GM23338 (cell line): ENCODE measurements at regions not wholly inside any gene's neighbourhood (a gene's known extent, or its start where the extent isn't known, plus 50 kb on each side); places are given as distances from the start of the nearest gene placed in this dataset.

Experiments used
- ATAC-seq: fragments of 200-7000 bp; cut with Tn5 transposase; 3 replicates; pipeline ENCODE4 v1.9.1; 2020
- DNase-seq: peaks from one replicate; pipeline ENCODE4 v3.0.0-alpha.2; 2015; ENCODE audit warnings: low spot score
- H2AFZ ChIP-seq: fragments of 200-600 bp; sonication (generic); 2 replicates; pipeline ENCODE4 v1.8.0; 2016; ENCODE audit warnings: antibody characterized with exemption, mild to moderate bottlenecking, moderate library complexity
- H3F3A ChIP-seq: fragments of 200-600 bp; sonication (generic); replicated peaks from 2 replicates; pipeline ENCODE4 v1.8.0; 2017; ENCODE audit warnings: antibody characterized with exemption, mixed run types, low read depth
- H3K27ac ChIP-seq: fragments of 200-600 bp; sonication (generic); 2 replicates; pipeline ENCODE4 v1.6.1; 2016; ENCODE audit warnings: low read depth
- H3K27me3 ChIP-seq: fragments of 200-600 bp; sonication (generic); 2 replicates; pipeline ENCODE4 v1.8.0; 2016; ENCODE audit warnings: mild to moderate bottlenecking, mixed run types, moderate library complexity; ENCODE audit not compliant: insufficient read depth
- H3K36me3 ChIP-seq: fragments of 200-600 bp; sonication (generic); 2 replicates; pipeline ENCODE4 v1.8.0; 2016; ENCODE audit warnings: mild to moderate bottlenecking; ENCODE audit not compliant: insufficient read depth
- H3K4me1 ChIP-seq: fragments of 200-600 bp; sonication (generic); 2 replicates; pipeline ENCODE4 v1.8.0; 2016; ENCODE audit warnings: mild to moderate bottlenecking, moderate library complexity; ENCODE audit not compliant: insufficient read depth
- H3K4me2 ChIP-seq: fragments of 200-600 bp; sonication (generic); 2 replicates; pipeline ENCODE4 v1.7.1; 2017; ENCODE audit warnings: mixed run types
- H3K4me3 ChIP-seq: fragments of 200-600 bp; sonication (generic); 2 replicates; pipeline ENCODE4 v1.6.1; 2016; ENCODE audit warnings: mixed run types
- H3K79me2 ChIP-seq: fragments of 200-600 bp; sonication (generic); replicated peaks from 2 replicates; pipeline ENCODE4 v1.8.0; 2017; ENCODE audit warnings: mild to moderate bottlenecking; ENCODE audit not compliant: insufficient read depth
- H3K9me2 ChIP-seq: fragments of 200-600 bp; sonication (generic); 2 replicates; pipeline ENCODE4 v1.8.0; 2017; ENCODE audit not compliant: insufficient read depth
- H4K20me1 ChIP-seq: fragments of 200-600 bp; sonication (generic); replicated peaks from 2 replicates; pipeline ENCODE4 v1.8.0; 2017; ENCODE audit warnings: mild to moderate bottlenecking; ENCODE audit not compliant: insufficient read depth
- H3K27ac Mint-ChIP-seq: 2 replicates; pipeline ENCODE4 v1.8.0; 2020; ENCODE audit warnings: inconsistent platforms, mild to moderate bottlenecking, moderate library complexity, mixed read lengths
- H3K27me3 Mint-ChIP-seq: 3 replicates; pipeline ENCODE4 v1.8.0; 2022; ENCODE audit warnings: low read depth, mild to moderate bottlenecking, moderate library complexity, mixed read lengths, inconsistent platforms; ENCODE audit not compliant: insufficient read depth, poor library complexity
- H3K36me3 Mint-ChIP-seq: 3 replicates; pipeline ENCODE4 v1.8.0; 2021; ENCODE audit warnings: low read depth, mild to moderate bottlenecking, inconsistent platforms, moderate library complexity, mixed read lengths
- H3K4me1 Mint-ChIP-seq: 3 replicates; pipeline ENCODE4 v1.8.0; 2020; ENCODE audit warnings: mild to moderate bottlenecking, inconsistent platforms, mixed read lengths
- H3K4me3 Mint-ChIP-seq: 3 replicates; pipeline ENCODE4 v1.8.0; 2021; ENCODE audit warnings: moderate library complexity, mild to moderate bottlenecking, inconsistent platforms, mixed read lengths
- H3K9me3 Mint-ChIP-seq: 3 replicates; pipeline ENCODE4 v1.8.0; 2020; ENCODE audit warnings: moderate library complexity, mild to moderate bottlenecking, inconsistent platforms, mixed read lengths
- EZH2phosphoT487 ChIP-seq: fragments of 200-600 bp; sonication (generic); IDR thresholded peaks from one replicate; pipeline ENCODE4 v1.8.1; 2018; ENCODE audit warnings: antibody characterized with exemption; ENCODE audit not compliant: unreplicated experiment
- NANOG ChIP-seq: IDR thresholded peaks from 2 replicates; pipeline ENCODE4 v1.6.1; 2016; ENCODE audit warnings: antibody characterized with exemption, borderline replicate concordance
- STAT1 ChIP-seq: IDR thresholded peaks from one replicate; pipeline ENCODE4 v1.6.1; 2016; ENCODE audit warnings: antibody characterized with exemption; ENCODE audit not compliant: unreplicated experiment
- TF ChIP-seq, protein P1 (sequence below), 2 experiments: fragments of 200-600 bp in 1 of 2; sonication (generic) in 1 of 2; conservative IDR thresholded peaks; 2 replicates each; pipeline versions ENCODE4 v1.5.1 to v1.6.1; 2016 to 2017; ENCODE audit warnings: antibody characterized with exemption in 2 of 2, low read depth in 2 of 2, mild to moderate bottlenecking in 2 of 2, moderate library complexity in 1 of 2
- TF ChIP-seq, protein P2 (sequence below): IDR thresholded peaks from one replicate; pipeline ENCODE4 v1.6.1; 2018; ENCODE audit warnings: antibody characterized with exemption; ENCODE audit not compliant: unreplicated experiment

DNA sequence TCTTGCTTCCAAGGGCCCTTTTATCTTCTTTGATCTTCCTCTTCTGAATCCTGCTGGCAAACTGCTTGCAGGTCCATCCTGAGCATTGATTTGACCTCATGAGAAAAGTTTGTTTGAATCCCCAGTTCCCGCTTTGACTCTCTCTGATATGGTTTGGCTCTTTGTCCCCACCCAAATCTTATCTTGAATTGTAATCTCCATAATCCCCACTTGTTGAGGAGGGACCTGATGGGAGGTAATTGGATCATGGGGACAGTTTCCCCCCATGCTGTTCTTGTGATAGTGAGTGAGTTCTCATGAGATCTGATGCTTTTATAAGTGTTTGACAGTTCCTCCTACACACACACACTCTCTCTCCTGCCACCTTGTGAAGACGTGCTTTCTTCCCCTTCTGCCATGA lies 126.6 kb upstream of the ARHGAP20 start:
- peaks cover 8% of the 10 kb centered on the region for H3K9me2 ChIP-seq
- H2AFZ ChIP-seq = no peak overlapping the region
- Mint-ChIP-seq H3K36me3 (no peaks in the 10 kb centered on the region; the same call in 2 of the 3 replicates), H3K9me3 (peaks cover 9% of the 10 kb centered on the region; the same call in 2 of the 3 replicates), H3K4me3 (no peak overlapping the region), H3K27ac (no peak overlapping the region), H3K4me1 (no peaks in the 10 kb centered on the region), H3K27me3 (no peaks in the 10 kb centered on the region)
- no peak for DNase-seq
- ATAC-seq = no peak
- H4K20me1 ChIP-seq = no peaks in the 10 kb centered on the region
- H3K36me3 ChIP-seq = no peaks in the 10 kb centered on the region
- no peaks in the 10 kb centered on the region for H3K4me1 ChIP-seq
- H3F3A ChIP-seq = no peaks in the 10 kb centered on the region
- H3K27ac ChIP-seq = no peak overlapping the region
- no peaks in the 10 kb centered on the region for H3K79me2 ChIP-seq
- no peak overlapping the region for H3K4me2 ChIP-seq
- TF ChIP-seq, protein P1, sequence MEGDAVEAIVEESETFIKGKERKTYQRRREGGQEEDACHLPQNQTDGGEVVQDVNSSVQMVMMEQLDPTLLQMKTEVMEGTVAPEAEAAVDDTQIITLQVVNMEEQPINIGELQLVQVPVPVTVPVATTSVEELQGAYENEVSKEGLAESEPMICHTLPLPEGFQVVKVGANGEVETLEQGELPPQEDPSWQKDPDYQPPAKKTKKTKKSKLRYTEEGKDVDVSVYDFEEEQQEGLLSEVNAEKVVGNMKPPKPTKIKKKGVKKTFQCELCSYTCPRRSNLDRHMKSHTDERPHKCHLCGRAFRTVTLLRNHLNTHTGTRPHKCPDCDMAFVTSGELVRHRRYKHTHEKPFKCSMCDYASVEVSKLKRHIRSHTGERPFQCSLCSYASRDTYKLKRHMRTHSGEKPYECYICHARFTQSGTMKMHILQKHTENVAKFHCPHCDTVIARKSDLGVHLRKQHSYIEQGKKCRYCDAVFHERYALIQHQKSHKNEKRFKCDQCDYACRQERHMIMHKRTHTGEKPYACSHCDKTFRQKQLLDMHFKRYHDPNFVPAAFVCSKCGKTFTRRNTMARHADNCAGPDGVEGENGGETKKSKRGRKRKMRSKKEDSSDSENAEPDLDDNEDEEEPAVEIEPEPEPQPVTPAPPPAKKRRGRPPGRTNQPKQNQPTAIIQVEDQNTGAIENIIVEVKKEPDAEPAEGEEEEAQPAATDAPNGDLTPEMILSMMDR (conservative IDR thresholded peaks at IDR 0.05; ENCODE audit: low read depth in 2 of 2) = no peak
- TF ChIP-seq, protein P2, sequence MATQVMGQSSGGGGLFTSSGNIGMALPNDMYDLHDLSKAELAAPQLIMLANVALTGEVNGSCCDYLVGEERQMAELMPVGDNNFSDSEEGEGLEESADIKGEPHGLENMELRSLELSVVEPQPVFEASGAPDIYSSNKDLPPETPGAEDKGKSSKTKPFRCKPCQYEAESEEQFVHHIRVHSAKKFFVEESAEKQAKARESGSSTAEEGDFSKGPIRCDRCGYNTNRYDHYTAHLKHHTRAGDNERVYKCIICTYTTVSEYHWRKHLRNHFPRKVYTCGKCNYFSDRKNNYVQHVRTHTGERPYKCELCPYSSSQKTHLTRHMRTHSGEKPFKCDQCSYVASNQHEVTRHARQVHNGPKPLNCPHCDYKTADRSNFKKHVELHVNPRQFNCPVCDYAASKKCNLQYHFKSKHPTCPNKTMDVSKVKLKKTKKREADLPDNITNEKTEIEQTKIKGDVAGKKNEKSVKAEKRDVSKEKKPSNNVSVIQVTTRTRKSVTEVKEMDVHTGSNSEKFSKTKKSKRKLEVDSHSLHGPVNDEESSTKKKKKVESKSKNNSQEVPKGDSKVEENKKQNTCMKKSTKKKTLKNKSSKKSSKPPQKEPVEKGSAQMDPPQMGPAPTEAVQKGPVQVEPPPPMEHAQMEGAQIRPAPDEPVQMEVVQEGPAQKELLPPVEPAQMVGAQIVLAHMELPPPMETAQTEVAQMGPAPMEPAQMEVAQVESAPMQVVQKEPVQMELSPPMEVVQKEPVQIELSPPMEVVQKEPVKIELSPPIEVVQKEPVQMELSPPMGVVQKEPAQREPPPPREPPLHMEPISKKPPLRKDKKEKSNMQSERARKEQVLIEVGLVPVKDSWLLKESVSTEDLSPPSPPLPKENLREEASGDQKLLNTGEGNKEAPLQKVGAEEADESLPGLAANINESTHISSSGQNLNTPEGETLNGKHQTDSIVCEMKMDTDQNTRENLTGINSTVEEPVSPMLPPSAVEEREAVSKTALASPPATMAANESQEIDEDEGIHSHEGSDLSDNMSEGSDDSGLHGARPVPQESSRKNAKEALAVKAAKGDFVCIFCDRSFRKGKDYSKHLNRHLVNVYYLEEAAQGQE = no peak
- H3K27me3 ChIP-seq = no peaks in the 10 kb centered on the region
- no peak overlapping the region for H3K4me3 ChIP-seq

DNA sequence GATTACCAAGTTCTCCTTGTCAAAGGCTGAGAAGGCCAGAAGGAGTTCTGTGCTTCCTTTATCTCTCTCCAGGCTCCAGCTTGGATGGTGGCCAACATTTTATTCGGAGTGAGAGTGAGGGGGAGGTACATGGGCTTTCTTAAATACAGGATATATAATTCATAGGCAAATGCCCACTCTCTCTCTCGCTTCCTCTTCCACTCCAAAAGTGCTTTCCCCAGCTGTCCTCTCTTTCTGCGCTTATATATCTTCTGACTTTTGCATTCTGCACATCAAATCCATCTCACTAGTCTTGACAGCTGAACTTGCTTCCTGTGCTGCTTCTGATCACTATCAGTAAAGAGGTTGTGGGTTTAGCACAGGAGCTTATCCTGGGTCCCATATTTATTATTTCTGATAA lies 125.4 kb upstream of the ARHGAP20 start:
- H3K27me3 ChIP-seq = no peaks in the 10 kb centered on the region
- DNase-seq (no peak), ATAC-seq (no peak)
- no peaks in the 10 kb centered on the region for H3K79me2 ChIP-seq
- H3K9me2 ChIP-seq = peaks cover 8% of the 10 kb centered on the region
- H4K20me1 ChIP-seq = no peaks in the 10 kb centered on the region
- no peak overlapping the region for H2AFZ ChIP-seq
- no peaks in the 10 kb centered on the region for H3K36me3 Mint-ChIP-seq
- H3K4me3 ChIP-seq = no peak overlapping the region
- H3K27me3 Mint-ChIP-seq = no peaks in the 10 kb centered on the region
- peaks cover 5% of the 10 kb centered on the region; the same call in 2 of the 3 replicates for H3K9me3 Mint-ChIP-seq
- H3K4me1 Mint-ChIP-seq = no peaks in the 10 kb centered on the region
- no peak overlapping the region for H3K4me2 ChIP-seq
- H3F3A ChIP-seq = no peaks in the 10 kb centered on the region
- no peaks in the 10 kb centered on the region for H3K4me1 ChIP-seq
- no peak overlapping the region for H3K4me3 Mint-ChIP-seq
- TF ChIP-seq, protein P2 = no peak
- no peak for TF ChIP-seq STAT1
- no peak for TF ChIP-seq EZH2phosphoT487
- TF ChIP-seq NANOG = no peak
- no peaks in the 10 kb centered on the region for H3K36me3 ChIP-seq
- no peak overlapping the region for H3K27ac ChIP-seq
- H3K27ac Mint-ChIP-seq = no peak overlapping the region
